H9 (cell line): ENCODE measurements at regions not wholly inside any gene's neighbourhood (a gene's known extent, or its start where the extent isn't known, plus 50 kb on each side); places are given as distances from the start of the nearest gene placed in this dataset.

Experiments used
- DNase-seq: peaks from one replicate; pipeline ENCODE4 v3.0.0-alpha.2; 2017
- H2AFZ ChIP-seq: one replicate; pipeline ENCODE4 v1.6.1; 2013; ENCODE audit warnings: mild to moderate bottlenecking, low read length, control low read depth, moderate library complexity
- H2AK5ac ChIP-seq: 2 replicates; pipeline ENCODE4 v1.6.1; 2013; ENCODE audit warnings: low read length, control low read depth, mixed read lengths; ENCODE audit not compliant: insufficient read length
- H2BK120ac ChIP-seq: one replicate; pipeline ENCODE4 v1.6.1; 2013; ENCODE audit warnings: low read depth, mild to moderate bottlenecking, low read length, control low read depth, inconsistent platforms; ENCODE audit not compliant: poor library complexity, severe bottlenecking
- H2BK12ac ChIP-seq: 2 replicates; pipeline ENCODE4 v1.6.1; 2013; ENCODE audit warnings: low read length, control low read depth, mixed read lengths, low read depth; ENCODE audit not compliant: insufficient read length
- H2BK15ac ChIP-seq: 2 replicates; pipeline ENCODE4 v1.6.1; 2013; ENCODE audit warnings: low read depth, low read length, control low read depth
- H2BK20ac ChIP-seq: one replicate; pipeline ENCODE4 v1.6.1; 2013; ENCODE audit warnings: low read depth, mild to moderate bottlenecking, low read length, control low read depth, inconsistent platforms; ENCODE audit not compliant: poor library complexity, severe bottlenecking
- H2BK5ac ChIP-seq: 2 replicates; pipeline ENCODE4 v1.6.1; 2013; ENCODE audit warnings: low read length, control low read depth, mixed read lengths; ENCODE audit not compliant: insufficient read length
- H3K14ac ChIP-seq: 2 replicates; pipeline ENCODE4 v1.6.1; 2013; ENCODE audit warnings: low read length, control low read depth; ENCODE audit not compliant: insufficient read depth
- H3K18ac ChIP-seq: 2 replicates; pipeline ENCODE4 v1.6.1; 2013; ENCODE audit warnings: low read depth, mild to moderate bottlenecking, mixed read lengths, low read length, control low read depth; ENCODE audit not compliant: insufficient read length
- H3K23ac ChIP-seq: 2 replicates; pipeline ENCODE4 v1.6.1; 2013; ENCODE audit warnings: low read length, control low read depth, mixed read lengths, low read depth; ENCODE audit not compliant: insufficient read length
- H3K23me2 ChIP-seq: 2 replicates; pipeline ENCODE4 v1.6.1; 2013; ENCODE audit warnings: low read depth, mild to moderate bottlenecking, mixed read lengths, low read length, control low read depth; ENCODE audit not compliant: insufficient read length, poor library complexity, severe bottlenecking
- H3K27ac ChIP-seq: 2 replicates; pipeline ENCODE4 v1.5.1; 2013; ENCODE audit warnings: low read length, control low read depth, mixed read lengths, low read depth; ENCODE audit not compliant: insufficient read length
- H3K27me3 ChIP-seq: 2 replicates; pipeline ENCODE4 v1.6.1; 2013; ENCODE audit warnings: low read length, control low read depth, inconsistent platforms; ENCODE audit not compliant: insufficient read depth
- H3K4ac ChIP-seq: 2 replicates; pipeline ENCODE4 v1.6.1; 2013; ENCODE audit warnings: low read depth, mild to moderate bottlenecking, control low read depth, inconsistent platforms, low read length, moderate library complexity
- H3K4me1 ChIP-seq: 2 replicates; pipeline ENCODE4 v1.6.1; 2013; ENCODE audit warnings: low read length, control low read depth, inconsistent platforms; ENCODE audit not compliant: insufficient read depth
- H3K4me2 ChIP-seq: 2 replicates; pipeline ENCODE4 v1.6.1; 2013; ENCODE audit warnings: low read length, control low read depth, mixed read lengths; ENCODE audit not compliant: insufficient read length, insufficient read depth
- H3K56ac ChIP-seq: 2 replicates; pipeline ENCODE4 v1.6.1; 2013; ENCODE audit warnings: low read depth, mild to moderate bottlenecking, mixed read lengths, low read length, control low read depth; ENCODE audit not compliant: insufficient read length
- H3K79me1 ChIP-seq: 2 replicates; pipeline ENCODE4 v1.6.1; 2013; ENCODE audit warnings: low read depth, mild to moderate bottlenecking, moderate library complexity, low read length, control low read depth, inconsistent platforms; ENCODE audit not compliant: insufficient read depth, poor library complexity, severe bottlenecking
- H3K79me2 ChIP-seq: 2 replicates; pipeline ENCODE4 v1.6.1; 2013; ENCODE audit warnings: low read length, control low read depth, inconsistent platforms; ENCODE audit not compliant: insufficient read depth
- H3K9ac ChIP-seq: 2 replicates; pipeline ENCODE4 v1.6.1; 2013; ENCODE audit warnings: low read length, control low read depth, mixed read lengths; ENCODE audit not compliant: insufficient read length; ENCODE audit errors: extremely low read depth
- H3K9me3 ChIP-seq: one replicate; pipeline ENCODE4 v1.6.1; 2013; ENCODE audit warnings: low read depth, low read length, inconsistent platforms; ENCODE audit not compliant: control insufficient read depth
- H3T11ph ChIP-seq: one replicate; pipeline ENCODE4 v1.6.1; 2013; ENCODE audit warnings: mild to moderate bottlenecking, low read length, control low read depth, inconsistent platforms
- H4K20me1 ChIP-seq: one replicate; pipeline ENCODE4 v1.6.1; 2013; ENCODE audit not compliant: control insufficient read depth, insufficient read length, insufficient read depth
- H4K5ac ChIP-seq: 2 replicates; pipeline ENCODE4 v1.6.1; 2013; ENCODE audit warnings: low read depth, mild to moderate bottlenecking, mixed read lengths, low read length, control low read depth; ENCODE audit not compliant: insufficient read length
- H4K8ac ChIP-seq: replicated peaks from 2 replicates; pipeline ENCODE4 v1.6.1; 2013; ENCODE audit warnings: low read length, control low read depth, mixed read lengths, low read depth; ENCODE audit not compliant: insufficient read length
- H4K91ac ChIP-seq: 2 replicates; pipeline ENCODE4 v1.6.1; 2013; ENCODE audit warnings: low read depth, mild to moderate bottlenecking, moderate library complexity, mixed read lengths, low read length, control low read depth; ENCODE audit not compliant: insufficient read length
- H3K27ac Mint-ChIP-seq, 3 experiments: 2 replicates in 2 of 3; 3 replicates in 1 of 3; pipeline ENCODE4 v1.8.0; 2020 to 2021; ENCODE audit warnings: mixed read lengths in 3 of 3, mild to moderate bottlenecking in 1 of 3, moderate library complexity in 1 of 3
- H3K27me3 Mint-ChIP-seq: 2 replicates; pipeline ENCODE4 v1.8.0; 2021; ENCODE audit warnings: low read depth, mild to moderate bottlenecking, moderate library complexity, mixed read lengths
- H3K36me3 Mint-ChIP-seq, 3 experiments: 2 replicates in 2 of 3; 3 replicates in 1 of 3; pipeline ENCODE4 v1.8.0; 2020 to 2021; ENCODE audit warnings: low read depth in 3 of 3, mixed read lengths in 3 of 3; ENCODE audit not compliant: insufficient read depth in 1 of 3
- H3K4me1 Mint-ChIP-seq, 2 experiments: 2 replicates each; pipeline ENCODE4 v1.8.0; 2020; ENCODE audit warnings: mixed read lengths in 2 of 2
- H3K4me3 Mint-ChIP-seq, 2 experiments: 2 replicates in 1 of 2; 3 replicates in 1 of 2; pipeline ENCODE4 v1.8.0; 2020 to 2021; ENCODE audit warnings: mild to moderate bottlenecking in 2 of 2, mixed read lengths in 2 of 2, moderate library complexity in 1 of 2
- H3K9me3 Mint-ChIP-seq, 2 experiments: 2 replicates in 1 of 2; 3 replicates in 1 of 2; pipeline ENCODE4 v1.8.0; 2020; ENCODE audit warnings: mild to moderate bottlenecking in 2 of 2, mixed read lengths in 2 of 2, moderate library complexity in 1 of 2
- CTCF ChIP-seq: fragments of 200-600 bp; sonication (generic); conservative IDR thresholded peaks from 3 replicates; pipeline ENCODE4 v1.8.0; 2021; ENCODE audit warnings: antibody characterized with exemption, mild to moderate bottlenecking
- WGBS: extraction: QIAGEN DNeasy Blood & Tissue Kit; methylation state at CpG from one replicate; pipeline ENCODE4 v1.1.7; 2013; ENCODE audit warnings: missing lambda C conversion rate, low lambda C conversion rate, mixed read lengths; ENCODE audit not compliant: insufficient read length; ENCODE audit errors: extremely low coverage; 5-methylcytosine and 5-hydroxymethylcytosine counted together

DNA sequence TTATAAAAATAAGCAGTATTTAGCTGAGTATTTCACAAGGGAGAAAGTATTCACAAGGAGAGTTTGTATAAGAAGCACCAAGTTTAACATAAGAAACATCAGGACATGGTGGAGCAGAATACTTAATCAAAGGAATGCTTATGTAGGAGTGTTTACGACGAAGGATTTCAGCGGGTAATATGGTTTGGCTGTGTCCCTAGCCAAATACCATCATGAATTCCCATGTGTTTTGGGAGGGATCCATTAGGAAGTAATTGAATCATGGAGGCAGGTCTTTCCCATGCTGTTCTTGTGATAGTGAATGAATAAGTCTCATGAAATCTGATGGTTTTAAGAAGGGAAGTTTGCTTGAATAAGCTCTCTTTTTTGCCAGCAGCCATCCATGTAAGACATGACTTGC, 1099.1 kb upstream of the ADGRB3 start:
- Histone ChIP-seq H3K27me3 (no peaks in the 10 kb centered on the region), H3K14ac (no peak overlapping the region), H2BK120ac (no peak overlapping the region), H3K79me2 (no peaks in the 10 kb centered on the region), H2BK12ac (no peak overlapping the region), H3K4ac (no peak overlapping the region), H3K56ac (no peak overlapping the region), H2BK15ac (no peak overlapping the region), H3K9ac (no peak overlapping the region), H3K9me3 (no peaks in the 10 kb centered on the region), H3T11ph (no peak overlapping the region), H3K23ac (no peak overlapping the region), H3K18ac (no peak overlapping the region), H4K8ac (no peak overlapping the region), H2BK20ac (no peak overlapping the region), H3K4me2 (no peak overlapping the region), H2AK5ac (no peak overlapping the region), H2AFZ (no peak overlapping the region), H3K27ac (no peak overlapping the region), H2BK5ac (no peak overlapping the region), H4K5ac (no peak overlapping the region), H3K4me1 (no peaks in the 10 kb centered on the region), H3K23me2 (no peaks in the 10 kb centered on the region), H4K20me1 (no peaks in the 10 kb centered on the region), H3K79me1 (no peaks in the 10 kb centered on the region), H4K91ac (no peak overlapping the region)
- peaks cover 15 to 38% of the 10 kb centered on the region in 2 experiments for H3K9me3 Mint-ChIP-seq
- no peak for TF ChIP-seq CTCF
- no peak overlapping the region for H3K4me3 Mint-ChIP-seq
- DNase-seq = no peak
- H3K36me3 Mint-ChIP-seq = peaks cover 0 to 23% (median 4%) of the 10 kb centered on the region in 3 experiments; a peak in 6 of 7 replicates
- H3K27me3 Mint-ChIP-seq = no peaks in the 10 kb centered on the region
- H3K4me1 Mint-ChIP-seq = peaks cover 0 to 5% of the 10 kb centered on the region in 2 experiments; a peak in 1 of 4 replicates
- WGBS = no CpG with 5 or more reads among the region's 3 CpGs
- H3K27ac Mint-ChIP-seq = no peak overlapping the region
